GM21423 (cell line): ENCODE measurements at regions not wholly inside any gene's neighbourhood (a gene's known extent, or its start where the extent isn't known, plus 50 kb on each side); places are given as distances from the start of the nearest gene placed in this dataset.

Experiments
- ATAC-seq: cut with Tn5 transposase; IDR thresholded peaks from one replicate; pipeline ENCODE4 v1.9.1; 2021; ENCODE audit warnings: mild to moderate bottlenecking, moderate library complexity; ENCODE audit not compliant: unreplicated experiment

DNA sequence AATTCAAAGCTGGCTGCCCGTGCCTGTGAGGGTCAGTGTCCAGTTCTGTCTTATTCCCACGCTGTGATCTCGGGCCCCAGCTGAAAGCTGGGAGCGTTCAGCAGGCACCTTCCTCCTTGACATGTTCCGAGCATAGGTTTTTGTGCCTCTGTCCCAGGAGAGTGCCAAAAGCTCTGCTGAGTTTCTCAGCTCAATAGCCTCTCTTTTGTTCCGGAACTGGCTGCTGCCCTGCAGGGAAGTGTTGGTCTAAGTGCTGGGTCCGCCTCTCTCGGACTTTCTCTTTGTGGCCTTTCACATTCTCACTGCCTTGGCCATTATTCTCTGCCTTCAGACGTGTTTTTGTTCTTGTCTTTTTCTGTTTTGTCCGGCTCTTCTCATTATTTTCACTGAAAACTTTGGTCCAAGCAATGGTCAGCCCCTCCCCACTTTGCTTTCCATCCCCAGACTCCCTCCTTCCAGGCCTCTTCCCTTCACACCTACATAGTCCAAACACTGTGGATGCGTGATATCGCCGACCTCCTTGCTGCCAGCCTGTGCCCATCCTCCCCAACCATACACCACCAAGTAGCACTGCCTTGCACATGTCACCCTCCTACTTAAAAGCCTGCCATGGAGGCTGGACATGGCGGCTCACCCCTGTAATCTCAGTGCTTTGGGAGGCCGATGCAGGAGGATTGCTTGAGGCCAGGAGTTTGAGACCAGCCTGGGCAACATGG is 233.8 kb downstream of the RHOU start:
- ATAC-seq: no peak

- no peak for ATAC-seq
Measured at GRCh38 chr1:228969953-228970800, 234.9 kb downstream of the RHOU start.

DNA sequence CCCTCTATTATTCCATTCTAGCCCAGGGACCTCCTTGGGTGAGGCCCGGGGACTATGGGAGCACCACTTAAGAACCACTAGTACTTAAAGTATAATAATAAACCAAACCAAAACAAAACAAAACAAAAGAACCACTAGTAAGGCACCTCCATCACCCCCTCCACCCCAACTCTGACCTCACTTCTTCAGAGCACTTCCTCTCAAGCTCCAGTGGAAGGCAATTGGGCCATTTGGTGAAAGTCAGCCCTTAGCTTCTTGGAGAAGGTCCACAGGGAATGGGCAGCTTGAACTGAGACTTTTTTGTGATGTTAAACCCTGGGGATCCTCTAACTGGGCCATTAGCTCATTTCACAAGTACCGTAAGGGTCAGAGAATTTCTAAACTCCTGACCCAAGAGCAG is 237.3 kb downstream of the RHOU start:
- ATAC-seq: no peak

GRCh38 chr1:228974273-228974672 is 239.0 kb downstream of the RHOU start:
- no peak for ATAC-seq

- ATAC-seq: no peak
Measured at GRCh38 chr1:228975238-228975907, 240.1 kb downstream of the RHOU start.

- ATAC-seq: no peak
Measured at GRCh38 chr1:228976316-228976715, 241.0 kb downstream of the RHOU start.

GRCh38 chr1:228977307-228977706 is 242.0 kb downstream of the RHOU start:
- ATAC-seq: no peak

DNA sequence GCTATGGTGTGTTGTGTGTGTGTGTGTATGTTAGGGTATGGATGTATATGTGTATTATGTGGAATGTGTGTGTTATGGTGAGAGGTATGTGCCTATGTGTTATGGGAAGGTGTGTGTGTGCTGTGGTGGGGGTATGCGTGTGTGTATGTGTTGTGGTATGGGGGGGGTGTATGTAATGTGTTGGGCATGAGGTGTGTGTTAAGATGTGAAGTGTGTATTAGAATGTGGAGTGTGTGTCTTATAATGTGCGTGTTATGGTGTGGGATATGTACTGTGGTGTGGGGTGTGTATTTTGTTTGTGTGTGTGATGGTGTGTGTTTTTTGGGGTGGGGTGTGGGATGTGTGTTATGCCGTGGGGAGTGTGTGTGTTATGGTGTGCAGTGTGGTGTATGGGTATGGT is 242.5 kb downstream of the RHOU start:
- ATAC-seq: no peak

DNA sequence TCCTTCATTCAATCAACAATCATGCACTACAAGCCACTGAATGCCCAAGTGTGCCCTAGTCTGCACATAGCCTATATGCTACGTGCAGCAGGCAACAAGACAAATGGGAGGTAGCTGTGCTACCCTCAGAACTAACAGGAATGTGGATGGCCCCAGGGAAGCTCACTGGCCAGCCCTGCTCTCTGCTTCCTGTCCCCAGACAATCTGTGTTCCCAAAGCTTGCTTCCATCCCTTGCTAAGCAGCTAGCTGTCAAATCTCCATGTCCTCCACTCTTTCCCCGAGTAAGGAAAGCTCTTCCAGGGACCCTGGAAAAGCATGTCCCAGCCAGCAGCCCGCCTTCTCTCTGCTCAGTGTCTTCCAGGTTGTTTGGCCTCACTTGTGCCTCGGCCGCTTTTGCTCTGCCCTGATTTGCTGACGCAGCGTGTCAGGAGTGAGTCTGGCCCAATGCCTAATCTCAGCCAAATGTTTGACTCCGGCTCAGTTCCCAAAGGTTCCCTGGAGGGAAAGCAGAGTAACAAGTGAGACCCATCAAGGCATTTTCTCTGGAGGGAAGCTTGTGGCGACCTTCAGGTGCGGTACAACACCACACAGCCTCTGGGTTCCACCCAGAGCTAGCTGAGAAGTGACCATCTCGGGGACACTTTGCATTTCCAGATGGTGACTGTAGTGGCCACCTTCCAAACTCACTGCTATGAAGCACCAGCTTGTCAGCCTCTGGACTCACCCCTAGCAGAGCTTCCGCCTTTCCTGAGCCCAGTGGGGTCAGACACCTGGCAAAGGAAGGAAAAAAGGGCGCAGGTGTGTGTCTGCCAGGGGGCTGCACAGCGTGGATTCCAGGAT is 243.4 kb downstream of the RHOU start:
- ATAC-seq: no peak

DNA sequence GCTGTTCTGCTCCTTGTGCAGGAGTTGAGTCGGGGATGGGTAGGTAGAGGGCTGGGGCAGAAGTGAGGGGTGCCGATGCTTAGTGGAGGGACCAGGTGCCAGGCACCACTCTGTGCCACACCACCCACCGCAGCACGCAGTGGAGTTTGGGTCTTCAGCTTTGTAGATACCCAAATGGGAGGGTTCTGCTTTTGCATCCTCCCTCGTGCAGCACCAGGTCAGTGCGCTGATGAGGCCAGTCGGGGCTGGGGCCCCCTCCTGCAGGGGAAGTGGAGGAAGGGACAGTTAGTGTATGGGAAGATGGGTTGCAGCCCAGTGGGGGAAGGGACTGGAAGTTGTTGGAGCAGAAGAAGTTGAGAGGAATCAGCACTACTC is 244.0 kb downstream of the RHOU start:
- ATAC-seq: no peak

GRCh38 chr1:228979774-228980173 is 244.5 kb downstream of the RHOU start:
- ATAC-seq: no peak

DNA sequence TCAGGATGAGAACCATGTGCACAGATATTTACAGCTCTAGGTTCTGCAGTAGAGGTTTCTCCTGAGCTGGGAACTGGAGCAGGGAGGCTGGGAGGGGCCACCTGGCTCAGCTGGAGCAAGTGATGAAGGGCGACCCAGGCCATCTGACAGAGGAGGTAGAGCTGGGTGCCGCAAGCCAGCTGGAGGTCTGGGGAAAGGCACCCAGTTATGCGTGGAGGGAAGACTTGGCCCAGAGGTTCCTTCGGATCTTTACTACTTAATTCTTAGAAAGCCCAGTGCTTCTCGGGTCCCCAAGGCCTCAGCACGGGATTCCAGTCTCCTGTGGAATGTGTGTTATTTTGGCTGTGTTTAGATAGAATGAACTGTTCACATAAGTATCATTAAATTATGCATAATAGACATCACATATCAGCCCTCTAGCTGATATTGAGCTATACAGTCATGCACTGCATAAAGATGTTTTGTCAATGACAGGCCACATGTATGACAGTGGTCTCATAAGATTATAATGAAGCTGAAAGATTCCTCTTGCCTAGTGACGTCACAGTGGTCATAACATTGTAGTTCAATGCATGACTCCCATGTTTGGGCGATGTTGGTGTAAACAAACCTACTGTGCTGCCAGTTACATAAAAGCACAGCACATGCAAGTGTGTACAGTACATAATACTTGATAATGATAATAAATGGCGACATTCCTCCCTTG is 245.1 kb downstream of the RHOU start:
- ATAC-seq: no peak

- ATAC-seq: no peak
Measured at GRCh38 chr1:228982637-228983036, 247.4 kb downstream of the RHOU start.

DNA sequence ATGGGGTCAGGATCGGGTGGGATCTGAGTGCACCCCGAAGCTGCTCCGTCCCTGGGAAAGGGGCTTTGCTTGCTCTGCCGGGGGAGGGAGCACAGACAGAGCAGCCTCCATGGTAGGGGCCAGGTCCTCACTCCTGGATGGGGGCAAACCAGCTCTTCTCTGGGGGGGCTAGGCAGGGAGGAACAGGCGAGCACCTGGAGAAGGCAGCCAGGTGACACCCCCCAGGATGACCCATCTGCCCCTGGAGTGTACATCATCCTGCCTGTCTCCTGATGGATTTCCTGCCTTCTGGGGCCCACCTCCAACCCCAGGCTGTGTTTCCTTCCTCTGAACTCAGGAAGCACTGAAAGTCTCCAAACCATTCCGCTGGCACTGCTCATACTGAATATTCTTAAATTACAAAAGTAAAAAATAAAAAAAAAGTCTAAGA is 248.0 kb downstream of the RHOU start:
- ATAC-seq: no peak

DNA sequence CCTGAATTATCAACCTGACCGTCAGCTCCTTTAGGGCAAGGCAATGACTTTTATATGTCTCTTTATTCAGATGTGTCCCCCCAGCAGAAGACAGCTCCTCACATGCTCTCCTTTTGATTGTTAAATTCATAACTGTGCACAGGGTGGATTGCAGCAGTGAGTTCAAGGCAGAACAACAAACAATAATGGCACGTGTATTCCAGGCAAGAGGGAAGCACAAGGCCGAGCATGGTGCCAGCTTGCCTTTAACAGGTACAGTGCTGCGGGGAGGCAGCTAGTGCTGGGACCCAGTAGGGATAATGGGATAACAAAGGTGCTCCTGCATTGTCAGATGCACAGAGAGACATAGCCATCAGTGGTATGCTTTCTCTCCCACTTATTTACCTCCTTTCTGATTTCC is 248.4 kb downstream of the RHOU start:
- ATAC-seq: no peak

DNA sequence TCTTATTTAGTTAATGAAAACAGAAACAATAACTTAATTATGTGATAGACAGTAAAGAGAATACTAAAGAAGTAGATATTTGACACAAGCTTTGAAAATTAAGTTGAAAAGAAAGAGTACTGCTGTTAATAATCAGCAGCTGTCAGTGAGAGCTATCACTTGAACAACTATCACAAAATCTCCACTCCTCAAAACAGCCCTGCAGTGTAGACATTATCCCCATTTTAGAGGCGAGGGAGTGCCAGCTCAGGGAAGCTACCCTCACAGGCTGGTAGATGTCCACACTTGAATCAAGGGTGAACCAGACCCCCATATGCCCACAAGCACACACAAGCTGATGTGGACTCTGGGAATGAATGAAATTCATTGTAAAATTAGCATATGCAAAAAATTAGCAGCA is 248.8 kb downstream of the RHOU start:
- ATAC-seq: no peak

GRCh38 chr1:228984646-228985631 is 249.7 kb downstream of the RHOU start:
- ATAC-seq: no peak

DNA sequence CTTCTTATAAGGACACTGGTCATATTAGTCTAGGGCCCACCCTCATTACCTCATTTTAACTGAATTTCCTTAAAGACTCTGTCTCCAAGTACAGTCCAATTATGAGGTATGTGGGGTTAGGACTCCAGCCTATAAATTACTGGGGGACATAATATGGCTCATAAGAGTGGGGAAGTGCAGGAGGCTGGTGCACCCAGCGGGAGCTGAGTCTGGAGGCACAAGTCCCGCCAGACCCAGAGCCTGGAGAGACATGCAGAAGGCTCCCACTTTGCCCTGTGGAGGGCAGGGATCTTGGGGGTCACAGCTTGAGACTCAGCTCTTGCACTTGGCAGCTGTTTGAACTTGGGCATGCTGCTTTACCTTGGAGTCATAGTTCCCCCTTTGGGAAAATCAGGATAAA is 250.4 kb downstream of the RHOU start:
- no peak for ATAC-seq
